Ishikawa (cell line): ENCODE measurements at regions not wholly inside any gene's neighbourhood (a gene's known extent, or its start where the extent isn't known, plus 50 kb on each side); places are given as distances from the start of the nearest gene placed in this dataset.

Experiments
- CEBPB ChIP-seq: IDR thresholded peaks from 2 replicates; pipeline ENCODE4 v1.6.1; 2012
- CREB1 ChIP-seq: IDR thresholded peaks from 2 replicates; pipeline ENCODE4 v1.6.1; 2012; ENCODE audit warnings: low read depth
- EGR1 ChIP-seq: IDR thresholded peaks from 2 replicates; pipeline ENCODE4 v1.6.1; 2012
- EP300 ChIP-seq: IDR thresholded peaks from 2 replicates; pipeline ENCODE4 v1.6.1; 2012; ENCODE audit warnings: borderline replicate concordance
- FOXM1 ChIP-seq: IDR thresholded peaks from 2 replicates; pipeline ENCODE4 v1.6.1; 2012; ENCODE audit warnings: low read depth, borderline replicate concordance
- MAX ChIP-seq: IDR thresholded peaks from 2 replicates; pipeline ENCODE4 v1.6.1; 2012
- NFIC ChIP-seq: IDR thresholded peaks from 2 replicates; pipeline ENCODE4 v1.6.1; 2012
- RAD21 ChIP-seq: IDR thresholded peaks from 2 replicates; pipeline ENCODE4 v1.6.1; 2012; ENCODE audit warnings: low read depth
- TAF1 ChIP-seq: IDR thresholded peaks from 2 replicates; pipeline ENCODE4 v1.6.1; 2012; ENCODE audit warnings: low read depth, mild to moderate bottlenecking
- TCF12 ChIP-seq: IDR thresholded peaks from 2 replicates; pipeline ENCODE4 v1.6.1; 2012; ENCODE audit warnings: low read depth
- TEAD4 ChIP-seq: IDR thresholded peaks from 2 replicates; pipeline ENCODE4 v1.6.1; 2012
- USF1 ChIP-seq: IDR thresholded peaks from 2 replicates; pipeline ENCODE4 v1.6.1; 2012
- YY1 ChIP-seq: IDR thresholded peaks from 2 replicates; pipeline ENCODE4 v1.6.1; 2012; ENCODE audit warnings: low read depth
- ZBTB7A ChIP-seq: IDR thresholded peaks from 2 replicates; pipeline ENCODE4 v1.6.1; 2012; ENCODE audit warnings: low read depth
- TF ChIP-seq, protein P1 (sequence below): IDR thresholded peaks from 2 replicates; pipeline ENCODE4 v1.6.1; 2012; ENCODE audit warnings: low read depth, mild to moderate bottlenecking

DNA sequence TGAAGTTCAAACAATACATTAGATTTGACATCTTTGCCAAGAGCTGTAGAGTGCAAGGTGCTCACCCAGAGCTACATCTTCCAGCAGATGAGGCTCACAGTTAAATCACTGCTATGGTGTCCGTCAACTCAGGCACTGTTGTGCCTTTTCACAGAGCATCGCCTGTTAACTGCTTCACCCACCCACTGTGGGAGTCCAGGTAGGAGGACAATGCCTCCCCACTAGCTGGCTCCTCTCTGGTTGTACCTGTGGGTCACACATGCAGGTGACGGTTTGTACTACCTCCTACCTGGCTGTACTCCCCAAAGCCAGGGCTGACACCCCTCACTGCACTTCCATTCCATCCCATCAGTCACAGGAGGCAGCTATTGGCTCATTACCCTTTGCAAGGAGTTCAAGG, 84.6 kb upstream of the TOP3B start:
- TF ChIP-seq EGR1 (no peak), RAD21 (no peak), MAX (no peak), EP300 (no peak), NFIC (no peak), CEBPB (no peak), TEAD4 (no peak), TAF1 (no peak), YY1 (no peak)

DNA sequence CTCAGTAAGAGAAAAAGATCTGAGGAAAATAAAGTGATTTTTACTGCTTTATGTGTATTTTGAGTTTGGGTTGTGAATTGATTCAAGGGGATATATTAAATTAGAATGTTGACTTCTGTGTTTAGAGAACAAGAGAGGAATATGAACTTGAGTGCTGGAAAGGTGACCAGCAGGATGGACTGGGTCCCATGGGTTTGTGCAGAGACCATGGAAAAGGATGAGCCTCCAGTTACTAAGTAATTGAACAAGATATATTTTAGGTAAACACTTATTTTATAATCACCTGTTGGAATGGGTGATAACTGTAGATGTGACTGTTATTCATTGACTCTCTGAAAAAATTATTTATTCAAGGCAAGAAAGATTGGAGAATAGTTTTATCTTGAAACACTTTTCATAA, 82.0 kb upstream of the TOP3B start:
- TF ChIP-seq RAD21, result no peak
- no peak for TF ChIP-seq EGR1
- no peak for TF ChIP-seq TEAD4
- TF ChIP-seq TCF12, result no peak
- TF ChIP-seq NFIC, result no peak
- TF ChIP-seq YY1, result no peak
- no peak for TF ChIP-seq TAF1
- TF ChIP-seq MAX, result no peak
- TF ChIP-seq CEBPB, result no peak
- TF ChIP-seq CREB1, result no peak
- TF ChIP-seq, protein P1, sequence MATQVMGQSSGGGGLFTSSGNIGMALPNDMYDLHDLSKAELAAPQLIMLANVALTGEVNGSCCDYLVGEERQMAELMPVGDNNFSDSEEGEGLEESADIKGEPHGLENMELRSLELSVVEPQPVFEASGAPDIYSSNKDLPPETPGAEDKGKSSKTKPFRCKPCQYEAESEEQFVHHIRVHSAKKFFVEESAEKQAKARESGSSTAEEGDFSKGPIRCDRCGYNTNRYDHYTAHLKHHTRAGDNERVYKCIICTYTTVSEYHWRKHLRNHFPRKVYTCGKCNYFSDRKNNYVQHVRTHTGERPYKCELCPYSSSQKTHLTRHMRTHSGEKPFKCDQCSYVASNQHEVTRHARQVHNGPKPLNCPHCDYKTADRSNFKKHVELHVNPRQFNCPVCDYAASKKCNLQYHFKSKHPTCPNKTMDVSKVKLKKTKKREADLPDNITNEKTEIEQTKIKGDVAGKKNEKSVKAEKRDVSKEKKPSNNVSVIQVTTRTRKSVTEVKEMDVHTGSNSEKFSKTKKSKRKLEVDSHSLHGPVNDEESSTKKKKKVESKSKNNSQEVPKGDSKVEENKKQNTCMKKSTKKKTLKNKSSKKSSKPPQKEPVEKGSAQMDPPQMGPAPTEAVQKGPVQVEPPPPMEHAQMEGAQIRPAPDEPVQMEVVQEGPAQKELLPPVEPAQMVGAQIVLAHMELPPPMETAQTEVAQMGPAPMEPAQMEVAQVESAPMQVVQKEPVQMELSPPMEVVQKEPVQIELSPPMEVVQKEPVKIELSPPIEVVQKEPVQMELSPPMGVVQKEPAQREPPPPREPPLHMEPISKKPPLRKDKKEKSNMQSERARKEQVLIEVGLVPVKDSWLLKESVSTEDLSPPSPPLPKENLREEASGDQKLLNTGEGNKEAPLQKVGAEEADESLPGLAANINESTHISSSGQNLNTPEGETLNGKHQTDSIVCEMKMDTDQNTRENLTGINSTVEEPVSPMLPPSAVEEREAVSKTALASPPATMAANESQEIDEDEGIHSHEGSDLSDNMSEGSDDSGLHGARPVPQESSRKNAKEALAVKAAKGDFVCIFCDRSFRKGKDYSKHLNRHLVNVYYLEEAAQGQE, result no peak
- no peak for TF ChIP-seq EP300

DNA sequence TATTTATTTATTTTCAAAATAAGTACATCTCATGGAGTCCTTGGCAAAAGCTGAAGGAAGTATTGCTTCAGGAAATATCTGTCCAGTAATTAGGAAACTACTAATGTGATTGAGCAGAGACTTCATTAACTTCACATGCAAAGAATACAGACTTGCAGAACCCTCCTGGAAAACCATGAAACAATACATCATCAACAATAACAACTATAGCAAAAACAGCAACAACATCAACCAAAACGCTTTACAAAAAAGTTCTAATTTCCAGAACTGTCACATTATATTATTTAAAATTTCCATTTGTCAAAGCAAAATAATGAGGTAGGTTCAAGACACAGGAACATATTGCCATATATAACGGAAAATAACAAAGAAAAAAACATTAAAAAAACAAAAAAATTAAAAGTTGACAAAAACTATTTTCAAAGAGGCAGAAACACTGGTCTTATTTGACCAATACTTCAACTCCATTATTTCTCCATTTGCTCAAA, 79.8 kb upstream of the TOP3B start:
- no peak for TF ChIP-seq RAD21
- TF ChIP-seq YY1, result no peak
- TF ChIP-seq TAF1, result no peak
- TF ChIP-seq TEAD4, result no peak
- no peak for TF ChIP-seq CREB1
- TF ChIP-seq CEBPB, result no peak
- TF ChIP-seq ZBTB7A, result no peak
- no peak for TF ChIP-seq NFIC
- no peak for TF ChIP-seq EGR1
- TF ChIP-seq, protein P1, result no peak
- TF ChIP-seq FOXM1, result no peak
- no peak for TF ChIP-seq TCF12
- no peak for TF ChIP-seq USF1

DNA sequence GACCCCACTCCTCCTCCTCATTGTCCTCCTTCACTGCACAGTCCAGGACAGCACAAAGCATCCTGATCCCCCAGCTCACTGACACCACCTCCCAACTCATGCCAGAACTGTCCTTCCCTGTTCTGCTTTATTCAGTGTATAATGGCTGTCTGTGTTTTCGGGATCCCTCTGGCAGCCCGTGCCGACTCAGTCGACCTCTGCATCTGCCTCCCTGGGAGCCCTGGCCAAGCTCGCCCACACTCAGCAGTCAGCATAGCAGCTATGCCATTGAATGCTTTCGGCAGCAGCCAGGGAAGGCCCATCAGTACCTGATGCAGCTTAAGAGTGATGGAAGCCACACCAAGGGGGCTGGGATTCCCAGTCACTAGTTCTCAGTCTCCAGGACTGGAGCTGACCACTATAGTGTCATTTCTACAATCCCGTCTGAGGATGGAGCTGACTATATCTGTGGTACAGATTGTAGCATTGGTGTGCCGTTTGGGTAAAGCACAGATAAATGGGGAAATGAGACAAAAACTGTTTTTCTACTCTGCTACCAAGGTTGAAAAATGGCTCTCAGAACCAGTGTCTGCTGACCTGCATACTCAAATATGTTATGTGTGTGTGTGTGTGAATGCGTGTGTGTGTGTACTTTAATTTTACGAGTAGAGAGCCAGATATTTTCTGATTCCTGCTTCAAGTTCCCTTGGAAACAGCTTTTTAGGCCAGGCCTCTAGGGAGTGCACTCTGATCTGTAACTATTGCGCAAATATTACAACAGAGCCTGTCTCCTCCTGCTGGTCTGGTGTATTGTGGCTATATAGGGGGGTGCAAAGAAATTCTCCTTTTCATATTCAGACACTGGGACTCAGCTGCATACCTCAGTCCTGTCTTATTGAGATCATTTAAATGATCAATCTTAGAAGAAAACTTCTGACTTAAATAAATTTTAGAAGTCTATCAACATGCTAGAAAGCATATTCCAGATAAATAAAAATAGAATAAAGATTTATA, 78.8 kb upstream of the TOP3B start:
- no peak for TF ChIP-seq MAX
- TF ChIP-seq, protein P1, result no peak
- TF ChIP-seq TAF1, result no peak
- TF ChIP-seq YY1, result no peak
- TF ChIP-seq CEBPB, result no peak
- TF ChIP-seq TCF12, result no peak
- TF ChIP-seq EGR1, result no peak
- no peak for TF ChIP-seq NFIC
